ENCODE measurements at regions not wholly inside any gene's neighbourhood (a gene's known extent, or its start where the extent isn't known, plus 50 kb on each side); places are given as distances from the start of the nearest gene placed in this dataset.

DNA sequence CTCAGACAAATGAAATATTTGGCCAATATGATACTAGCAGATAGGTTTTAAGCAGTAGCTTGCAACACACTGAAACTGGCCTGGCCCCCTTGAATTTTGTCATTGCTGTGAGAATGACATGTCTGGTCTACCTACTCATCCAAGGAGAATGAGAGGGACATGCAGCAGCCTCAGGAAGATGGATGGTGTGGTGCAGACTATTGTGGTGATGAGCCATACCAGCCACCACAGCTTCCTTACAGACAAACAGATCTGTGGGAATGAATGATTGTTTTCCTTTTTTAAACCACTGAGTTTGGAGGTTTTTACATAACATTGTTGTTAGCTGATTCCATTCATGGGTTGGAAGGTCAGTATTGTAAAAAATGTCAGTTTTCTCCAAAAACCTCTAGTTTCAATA, 133.7 kb upstream of the POU1F1 start (continued):
- TF ChIP-seq ZNF436 (CRISPR knock-in tag; IDR thresholded peaks at IDR 0.05), result no peak

- CTCF ChIA-PET (ENCODE audit: low intra/inter-chr PET ratio), result no interaction called here
- BruUV-seq (replicated peaks), result no TSS peak
- WGBS (ENCODE audit: insufficient coverage, low coverage, missing lambda C conversion rate), result 2% methylated on average over 4 of the region's 4 CpGs
- intact Hi-C loops (cut with micrococcal nuclease) (no loop called here), in situ Hi-C loops (cut with MboI) (no loop called here)
- no peaks in the 10 kb centered on the region for H3K9me3 ChIP-seq (replicated peaks; ENCODE audit: control insufficient read depth, insufficient read depth, low read depth, low read length)
- H3K9me1 ChIP-seq (ENCODE audit: control insufficient read depth, insufficient read depth, low read length), result no peaks in the 10 kb centered on the region
- H3K79me2 ChIP-seq (ENCODE audit: control insufficient read depth, insufficient read depth, low read length), result no peaks in the 10 kb centered on the region
- H3K4me1 ChIP-seq (replicated peaks in 1 of 2; ENCODE audit: control insufficient read depth in 2 of 2, insufficient read depth in 2 of 2, low read length in 2 of 2), result no peaks in the 10 kb centered on the region
- FAIRE-seq (no peak), DNase-seq (ENCODE audit: extremely low read depth in 1 of 4, low spot score in 3 of 4) (no peak), ATAC-seq (no peak)
- H3K4me2 ChIP-seq (ENCODE audit: insufficient read depth, low read length), result no peak overlapping the region
- H3K9ac ChIP-seq (ENCODE audit: insufficient read depth in 1 of 2, low read depth in 2 of 2, low read length in 2 of 2), result no peak overlapping the region
- no peaks in the 10 kb centered on the region for H3K36me3 ChIP-seq (ENCODE audit: control insufficient read depth, insufficient read depth, low read length)
- POLR2A ChIA-PET, result interaction anchor here (0.5 kb wide), 1 partner anchor 270 kb away, joined by 4 read pairs; no protein-coding TSS in a partner anchor
- no peak overlapping the region for H3K4me3 ChIP-seq
- H4K20me1 ChIP-seq (replicated peaks; ENCODE audit: control insufficient read depth, insufficient read depth, low read length), result no peaks in the 10 kb centered on the region
- H3K27ac ChIP-seq (ENCODE audit: extremely low read depth, low read depth, low read length), result no peak overlapping the region
- no peak overlapping the region for H2AFZ ChIP-seq (ENCODE audit: low read depth, low read length)
- H3K27me3 ChIP-seq (ENCODE audit: control insufficient read depth in 2 of 2, insufficient read depth in 2 of 2, low read length in 2 of 2), result no peaks in the 10 kb centered on the region
- TF ChIP-seq ZSCAN29 (IDR thresholded peaks at IDR 0.05) (no peak), CEBPG (CRISPR knock-in tag; IDR thresholded peaks at IDR 0.05) (no peak), CEBPG (tag; conservative IDR thresholded peaks at IDR 0.05 in 1 of 2, IDR thresholded peaks at IDR 0.05 in 1 of 2) (peak in 1 of 2 experiments; percentile 67; a peak in 2 of 4 replicates), MCM5 (IDR thresholded peaks at IDR 0.05; ENCODE audit: low read depth) (no peak), LCOR (CRISPR knock-in tag; IDR thresholded peaks at IDR 0.05) (no peak), CEBPB (tag; IDR thresholded peaks at IDR 0.05) (peak; percentile 69), ATF3 (IDR thresholded peaks at IDR 0.05) (no peak), ATF3 (CRISPR knock-in tag; conservative IDR thresholded peaks at IDR 0.05) (no peak), ZNF184 (CRISPR knock-in tag; IDR thresholded peaks at IDR 0.05) (no peak), ZNF263 (CRISPR knock-in tag; IDR thresholded peaks at IDR 0.05; ENCODE audit: borderline replicate concordance) (no peak), CREM (IDR thresholded peaks at IDR 0.05; ENCODE audit: low read depth) (no peak)
- TF ChIP-seq, protein P1, sequence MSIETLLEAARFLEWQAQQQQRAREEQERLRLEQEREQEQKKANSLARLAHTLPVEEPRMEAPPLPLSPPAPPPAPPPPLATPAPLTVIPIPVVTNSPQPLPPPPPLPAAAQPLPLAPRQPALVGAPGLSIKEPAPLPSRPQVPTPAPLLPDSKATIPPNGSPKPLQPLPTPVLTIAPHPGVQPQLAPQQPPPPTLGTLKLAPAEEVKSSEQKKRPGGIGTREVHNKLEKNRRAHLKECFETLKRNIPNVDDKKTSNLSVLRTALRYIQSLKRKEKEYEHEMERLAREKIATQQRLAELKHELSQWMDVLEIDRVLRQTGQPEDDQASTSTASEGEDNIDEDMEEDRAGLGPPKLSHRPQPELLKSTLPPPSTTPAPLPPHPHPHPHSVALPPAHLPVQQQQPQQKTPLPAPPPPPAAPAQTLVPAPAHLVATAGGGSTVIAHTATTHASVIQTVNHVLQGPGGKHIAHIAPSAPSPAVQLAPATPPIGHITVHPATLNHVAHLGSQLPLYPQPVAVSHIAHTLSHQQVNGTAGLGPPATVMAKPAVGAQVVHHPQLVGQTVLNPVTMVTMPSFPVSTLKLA (conservative IDR thresholded peaks at IDR 0.05), result no peak
Measured at GRCh38 chr3:87398168-87398801, 121.9 kb upstream of the POU1F1 start.
